Keratinocyte (primary cell): ENCODE measurements at regions not wholly inside any gene's neighbourhood (a gene's known extent, or its start where the extent isn't known, plus 50 kb on each side); places are given as distances from the start of the nearest gene placed in this dataset.

Experiments used
- DNase-seq: peaks from one replicate; pipeline ENCODE4 v3.0.0-alpha.2; 2011; ENCODE audit warnings: low read depth, missing footprints, low spot score
- FAIRE-seq: peaks from 2 replicates; lab custom pipeline; 2011; peaks lifted over from hg19 to GRCh38; lab: Jason Lieb, UNC
- H2AFZ ChIP-seq: 2 replicates; pipeline ENCODE4 v1.6.0; 2012; ENCODE audit warnings: low read length, control low read depth, inconsistent platforms; ENCODE audit not compliant: control insufficient read depth
- H3K27ac ChIP-seq: 2 replicates; pipeline ENCODE4 v1.5.1; 2011; ENCODE audit warnings: low read length; ENCODE audit not compliant: control insufficient read depth, insufficient read depth
- H3K27me3 ChIP-seq: 3 replicates; pipeline ENCODE4 v1.6.0; 2011; ENCODE audit warnings: low read length; ENCODE audit not compliant: control insufficient read depth, insufficient read depth; ENCODE audit errors: extremely low read depth
- H3K36me3 ChIP-seq, 2 experiments: 2 replicates in 1 of 2; 3 replicates in 1 of 2; pipeline ENCODE4 v1.5.1; 2011; ENCODE audit warnings: low read length in 2 of 2, mild to moderate bottlenecking in 1 of 2; ENCODE audit not compliant: control insufficient read depth in 2 of 2, insufficient read depth in 2 of 2; ENCODE audit errors: extremely low read depth in 1 of 2
- H3K4me1 ChIP-seq: 3 replicates; pipeline ENCODE4 v1.5.1; 2011; ENCODE audit warnings: low read length; ENCODE audit not compliant: control insufficient read depth, insufficient read depth; ENCODE audit errors: extremely low read depth
- H3K4me2 ChIP-seq: 3 replicates; pipeline ENCODE4 v1.6.0; 2011; ENCODE audit warnings: low read depth, low read length; ENCODE audit not compliant: control insufficient read depth, insufficient read depth; ENCODE audit errors: extremely low read depth
- H3K4me3 ChIP-seq, 3 experiments: fragments of 200-600 bp in 1 of 3; sonication (generic) in 1 of 3; 2 replicates in 2 of 3; 3 replicates in 1 of 3; pipeline ENCODE4 v1.5.1; 2011 to 2016; ENCODE audit warnings: low read length in 3 of 3, mild to moderate bottlenecking in 3 of 3, control low read depth in 2 of 3, inconsistent platforms in 1 of 3, low read depth in 1 of 3, mixed read lengths in 1 of 3, mixed run types in 1 of 3, moderate library complexity in 1 of 3; ENCODE audit not compliant: control insufficient read depth in 2 of 3, insufficient read depth in 2 of 3; ENCODE audit errors: extremely low read depth in 1 of 3
- H3K79me2 ChIP-seq: 2 replicates; pipeline ENCODE4 v1.6.0; 2012; ENCODE audit warnings: low read length; ENCODE audit not compliant: control insufficient read depth, insufficient read depth
- H3K9ac ChIP-seq: 3 replicates; pipeline ENCODE4 v1.6.0; 2011; ENCODE audit warnings: low read length; ENCODE audit not compliant: control insufficient read depth, insufficient read depth; ENCODE audit errors: extremely low read depth
- H3K9me1 ChIP-seq: 3 replicates; pipeline ENCODE4 v1.6.0; 2011; ENCODE audit warnings: low read length; ENCODE audit not compliant: control insufficient read depth, insufficient read depth; ENCODE audit errors: extremely low read depth
- H3K9me3 ChIP-seq: 2 replicates; pipeline ENCODE4 v1.5.1; 2012; ENCODE audit warnings: low read depth, low read length; ENCODE audit not compliant: control insufficient read depth
- H4K20me1 ChIP-seq: 3 replicates; pipeline ENCODE4 v1.6.0; 2011; ENCODE audit warnings: low read length; ENCODE audit not compliant: control insufficient read depth, insufficient read depth; ENCODE audit errors: extremely low read depth
- EZH2 ChIP-seq: IDR thresholded peaks from one replicate; pipeline ENCODE4 v1.6.1; 2012; ENCODE audit warnings: inconsistent platforms, mild to moderate bottlenecking, low read length, moderate library complexity
- dilution Hi-C: fragments of 300-500 bp; cut with MboI; formaldehyde crosslinking; loops from one replicate; pipeline ENCODE4 v1.7.0; 2020; ENCODE audit warnings: low sequenced_read_pairs; ENCODE audit not compliant: extremely low pct_ligation_motif_present
- TF ChIP-seq, protein P1 (sequence below), 3 experiments: IDR thresholded peaks in 1 of 3; conservative IDR thresholded peaks in 1 of 3; optimal IDR thresholded peaks in 1 of 3; 2 replicates in 2 of 3; 3 replicates in 1 of 3; pipeline versions ENCODE3 to v1.5.1; 2011; ENCODE audit warnings: low read length in 3 of 3, mild to moderate bottlenecking in 3 of 3, moderate library complexity in 2 of 3, control low read depth in 1 of 3, inconsistent platforms in 1 of 3; ENCODE audit not compliant: insufficient read depth in 2 of 3; ENCODE audit errors: extremely low read depth in 1 of 3

DNA sequence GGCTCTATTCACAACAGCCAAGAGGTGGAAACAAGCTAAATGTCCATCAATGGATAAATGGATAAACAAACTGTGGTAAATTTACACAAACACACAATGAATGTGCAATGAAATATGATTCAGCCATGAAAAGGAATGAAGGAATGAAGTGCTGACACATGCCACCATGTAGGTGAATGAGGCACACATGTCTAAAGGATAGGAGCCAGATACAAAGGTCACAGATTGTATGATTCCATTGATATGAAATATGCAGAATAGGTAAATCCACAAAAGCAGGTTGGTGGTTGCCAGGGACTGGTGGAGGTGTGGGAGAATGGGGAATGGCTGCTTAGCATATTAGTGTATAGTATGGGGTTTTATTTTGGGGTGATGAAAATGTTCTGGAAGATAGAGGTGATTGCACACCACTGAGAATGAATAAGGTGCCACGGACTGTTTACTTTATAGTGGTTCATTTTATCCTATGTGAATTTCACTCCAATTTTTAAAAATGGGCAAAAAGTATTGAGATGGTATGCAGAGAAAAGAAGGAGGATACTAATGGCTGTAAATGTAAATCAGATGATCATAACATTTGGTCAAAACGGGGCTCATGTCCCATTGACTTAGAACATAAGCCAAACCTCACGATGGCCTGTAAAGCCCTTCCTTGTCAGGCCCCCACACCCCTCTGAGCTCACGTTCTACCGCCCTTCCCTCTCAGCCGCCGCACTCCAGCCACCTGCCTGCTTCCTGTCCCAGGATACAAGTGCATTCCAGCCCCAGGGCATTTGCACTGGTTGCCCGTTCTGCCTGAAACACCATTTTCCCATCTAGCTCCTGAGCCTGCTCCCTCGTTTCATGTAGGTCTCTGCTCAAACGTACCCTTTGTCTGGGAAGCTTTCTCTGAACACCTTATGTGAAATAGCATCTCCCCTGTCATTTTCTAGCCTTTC is 165.5 kb downstream of the DDX1 start:
- no peaks in the 10 kb centered on the region for H3K9me1 ChIP-seq
- H3K4me1 ChIP-seq = no peaks in the 10 kb centered on the region
- no peaks in the 10 kb centered on the region for H3K79me2 ChIP-seq
- H3K9ac ChIP-seq = no peak overlapping the region
- no peak overlapping the region for H3K27ac ChIP-seq
- no peak overlapping the region for H2AFZ ChIP-seq
- no peaks in the 10 kb centered on the region for H3K9me3 ChIP-seq
- H3K36me3 ChIP-seq = no peaks in the 10 kb centered on the region
- H3K4me3 ChIP-seq = no peak overlapping the region
- no peaks in the 10 kb centered on the region for H3K27me3 ChIP-seq
- TF ChIP-seq EZH2 = no peak
- TF ChIP-seq, protein P1, sequence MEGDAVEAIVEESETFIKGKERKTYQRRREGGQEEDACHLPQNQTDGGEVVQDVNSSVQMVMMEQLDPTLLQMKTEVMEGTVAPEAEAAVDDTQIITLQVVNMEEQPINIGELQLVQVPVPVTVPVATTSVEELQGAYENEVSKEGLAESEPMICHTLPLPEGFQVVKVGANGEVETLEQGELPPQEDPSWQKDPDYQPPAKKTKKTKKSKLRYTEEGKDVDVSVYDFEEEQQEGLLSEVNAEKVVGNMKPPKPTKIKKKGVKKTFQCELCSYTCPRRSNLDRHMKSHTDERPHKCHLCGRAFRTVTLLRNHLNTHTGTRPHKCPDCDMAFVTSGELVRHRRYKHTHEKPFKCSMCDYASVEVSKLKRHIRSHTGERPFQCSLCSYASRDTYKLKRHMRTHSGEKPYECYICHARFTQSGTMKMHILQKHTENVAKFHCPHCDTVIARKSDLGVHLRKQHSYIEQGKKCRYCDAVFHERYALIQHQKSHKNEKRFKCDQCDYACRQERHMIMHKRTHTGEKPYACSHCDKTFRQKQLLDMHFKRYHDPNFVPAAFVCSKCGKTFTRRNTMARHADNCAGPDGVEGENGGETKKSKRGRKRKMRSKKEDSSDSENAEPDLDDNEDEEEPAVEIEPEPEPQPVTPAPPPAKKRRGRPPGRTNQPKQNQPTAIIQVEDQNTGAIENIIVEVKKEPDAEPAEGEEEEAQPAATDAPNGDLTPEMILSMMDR (optimal IDR thresholded peaks at IDR 0.05 in 1 of 3, IDR thresholded peaks at IDR 0.05 in 1 of 3, conservative IDR thresholded peaks at IDR 0.05 in 1 of 3; ENCODE audit: extremely low read depth in 1 of 3, insufficient read depth in 2 of 3, low read length in 3 of 3) = no peak
- H3K4me2 ChIP-seq = no peak overlapping the region
- FAIRE-seq (no peak), DNase-seq (no peak)
- dilution Hi-C loops = no loop called here
- H4K20me1 ChIP-seq = no peaks in the 10 kb centered on the region

DNA sequence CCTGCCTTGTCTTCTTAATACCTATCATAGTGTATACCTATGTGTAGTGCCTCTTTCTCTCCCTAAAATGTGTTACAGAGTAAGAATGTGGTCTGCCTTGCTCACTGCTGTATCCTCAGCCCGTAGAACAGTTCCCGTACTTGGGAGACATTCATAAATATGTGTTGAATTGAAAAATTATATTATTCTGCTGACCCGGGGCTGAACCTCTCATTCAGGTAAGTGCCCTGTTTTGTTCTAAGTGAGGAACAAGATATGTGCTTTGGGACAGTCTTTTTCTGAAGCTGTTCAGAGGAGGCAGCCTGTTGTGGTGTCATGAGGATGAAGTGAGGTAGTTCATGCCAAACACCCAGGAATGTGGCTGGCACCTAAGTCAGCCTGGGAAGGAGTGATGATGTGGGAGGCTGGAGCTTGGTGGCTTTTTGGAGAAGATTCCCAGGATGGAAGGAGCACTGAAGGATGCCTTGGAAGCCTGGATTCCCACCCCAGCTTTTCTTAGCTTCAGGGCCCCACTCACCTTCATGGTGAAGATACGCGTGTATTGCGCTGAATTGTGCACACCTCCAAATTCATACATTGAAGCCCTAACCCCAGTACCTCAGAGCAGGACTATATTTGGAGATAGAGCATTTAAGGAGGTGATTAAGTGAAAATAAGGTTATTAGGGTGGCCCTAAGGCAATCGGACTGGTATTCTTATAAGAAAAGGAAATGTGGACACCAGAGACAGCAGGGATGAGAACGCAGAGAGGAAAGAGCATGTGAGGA is 166.3 kb downstream of the DDX1 start:
- H3K4me3 ChIP-seq = no peak overlapping the region
- dilution Hi-C loops = no loop called here
- no peak for TF ChIP-seq EZH2
- TF ChIP-seq, protein P1 (optimal IDR thresholded peaks at IDR 0.05 in 1 of 3, IDR thresholded peaks at IDR 0.05 in 1 of 3, conservative IDR thresholded peaks at IDR 0.05 in 1 of 3; ENCODE audit: extremely low read depth in 1 of 3, insufficient read depth in 2 of 3, low read length in 3 of 3) = no peak
- no peaks in the 10 kb centered on the region for H3K9me1 ChIP-seq
- FAIRE-seq (no peak), DNase-seq (no peak)
- no peaks in the 10 kb centered on the region for H3K27me3 ChIP-seq
- no peaks in the 10 kb centered on the region for H3K36me3 ChIP-seq
- H3K9ac ChIP-seq = no peak overlapping the region
- no peak overlapping the region for H2AFZ ChIP-seq
- H4K20me1 ChIP-seq = no peaks in the 10 kb centered on the region
- H3K4me2 ChIP-seq = no peak overlapping the region
- H3K9me3 ChIP-seq = no peaks in the 10 kb centered on the region
- H3K27ac ChIP-seq = no peak overlapping the region
- H3K79me2 ChIP-seq = no peaks in the 10 kb centered on the region
- H3K4me1 ChIP-seq = no peaks in the 10 kb centered on the region
